Subcutaneous abdominal adipose tissue (tissue), 5 donors: ENCODE measurements at regions not wholly inside any gene's neighbourhood (a gene's known extent, or its start where the extent isn't known, plus 50 kb on each side); places are given as distances from the start of the nearest gene placed in this dataset.

Experiments
- H3K27ac ChIP-seq: one replicate; pipeline ENCODE4 v1.7.0; 2013; ENCODE audit warnings: low read depth, mild to moderate bottlenecking, inconsistent platforms, low read length, moderate library complexity
- H3K27me3 ChIP-seq, 5 donors: one replicate each; pipeline ENCODE4 v1.7.0; 2013; ENCODE audit warnings: low read length in 5 of 5, inconsistent platforms in 1 of 5; ENCODE audit not compliant: control insufficient read depth in 5 of 5, insufficient read depth in 4 of 5
- H3K36me3 ChIP-seq, 5 donors: one replicate each; pipeline ENCODE4 v1.7.0; 2013; ENCODE audit warnings: low read length in 5 of 5; ENCODE audit not compliant: control insufficient read depth in 5 of 5, insufficient read depth in 5 of 5
- H3K4me1 ChIP-seq, 5 donors: one replicate each; pipeline ENCODE4 v1.7.0; 2013; ENCODE audit warnings: low read length in 5 of 5, mild to moderate bottlenecking in 3 of 5, moderate library complexity in 1 of 5; ENCODE audit not compliant: control insufficient read depth in 5 of 5, insufficient read depth in 5 of 5
- H3K4me3 ChIP-seq, 5 donors: one replicate each; pipeline ENCODE4 v1.7.0; 2013; ENCODE audit warnings: low read length in 5 of 5, low read depth in 1 of 5
- H3K9ac ChIP-seq, 5 donors: one replicate each; pipeline ENCODE4 v1.7.0; 2013; ENCODE audit warnings: low read length in 5 of 5, mild to moderate bottlenecking in 4 of 5, moderate library complexity in 3 of 5
- H3K9me3 ChIP-seq, 5 donors: one replicate each; pipeline ENCODE4 v1.7.0; 2013; ENCODE audit warnings: low read length in 5 of 5; ENCODE audit not compliant: control insufficient read depth in 5 of 5
- donor health status: healthy.
- donor health status: healthy.
- donor health status: healthy.
- donor health status: healthy.
- donor health status: healthy.

DNA sequence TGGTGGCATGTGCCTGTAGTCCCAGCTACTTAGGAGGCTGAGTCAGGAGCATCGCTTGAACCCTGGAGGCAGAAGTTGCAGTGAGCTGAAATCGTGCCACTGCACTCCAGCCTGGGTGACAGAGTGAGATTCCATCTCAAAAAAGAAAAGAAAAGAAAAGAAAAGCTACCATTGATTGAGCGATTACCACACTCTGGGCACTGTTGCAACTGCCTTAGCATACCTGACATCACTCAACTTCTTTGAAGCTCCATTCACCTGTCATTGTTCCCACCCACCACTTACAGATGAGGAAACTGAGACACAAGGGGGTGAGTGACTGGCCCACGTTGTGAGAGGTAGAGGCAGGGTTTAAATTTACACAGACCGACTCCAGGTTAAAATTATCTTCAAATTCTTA lies 442.1 kb upstream of the SULF2 start:
- Histone ChIP-seq H3K4me1 (no peaks in the 10 kb centered on the region), H3K36me3 (no peaks in the 10 kb centered on the region), H3K27ac (no peak overlapping the region), H3K9me3 (peaks cover 0 to 13% (median 12%) of the 10 kb centered on the region in 5 donors), H3K9ac (no peak overlapping the region), H3K4me3 (no peak overlapping the region), H3K27me3 (peaks cover 0 to 24% (median 6%) of the 10 kb centered on the region in 5 donors)

DNA sequence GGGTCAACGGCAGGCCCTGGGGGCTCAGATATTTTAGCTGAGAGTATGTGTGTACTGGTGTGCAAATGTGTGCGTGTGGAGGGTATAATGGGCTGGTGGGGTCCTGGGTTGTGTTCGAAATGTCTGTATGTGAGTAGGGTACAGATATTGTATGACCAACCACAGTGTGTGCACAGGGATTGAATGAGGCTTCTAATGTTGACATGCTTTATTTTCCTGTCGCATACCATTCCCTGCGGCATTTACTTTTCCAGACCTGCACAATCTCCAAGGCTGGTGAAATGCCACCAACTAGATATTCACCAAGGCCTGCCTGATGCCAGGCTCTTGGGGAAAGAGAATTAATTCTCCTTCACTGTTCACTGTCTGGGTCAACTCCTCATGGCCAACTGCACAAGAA lies 441.4 kb upstream of the SULF2 start:
- Histone ChIP-seq H3K27me3 (peaks cover 0 to 20% (median 6%) of the 10 kb centered on the region in 5 donors), H3K4me1 (no peaks in the 10 kb centered on the region), H3K9ac (no peak overlapping the region), H3K36me3 (no peaks in the 10 kb centered on the region), H3K27ac (no peak overlapping the region), H3K4me3 (no peak overlapping the region), H3K9me3 (peaks cover 0 to 11% (median 11%) of the 10 kb centered on the region in 5 donors)

DNA sequence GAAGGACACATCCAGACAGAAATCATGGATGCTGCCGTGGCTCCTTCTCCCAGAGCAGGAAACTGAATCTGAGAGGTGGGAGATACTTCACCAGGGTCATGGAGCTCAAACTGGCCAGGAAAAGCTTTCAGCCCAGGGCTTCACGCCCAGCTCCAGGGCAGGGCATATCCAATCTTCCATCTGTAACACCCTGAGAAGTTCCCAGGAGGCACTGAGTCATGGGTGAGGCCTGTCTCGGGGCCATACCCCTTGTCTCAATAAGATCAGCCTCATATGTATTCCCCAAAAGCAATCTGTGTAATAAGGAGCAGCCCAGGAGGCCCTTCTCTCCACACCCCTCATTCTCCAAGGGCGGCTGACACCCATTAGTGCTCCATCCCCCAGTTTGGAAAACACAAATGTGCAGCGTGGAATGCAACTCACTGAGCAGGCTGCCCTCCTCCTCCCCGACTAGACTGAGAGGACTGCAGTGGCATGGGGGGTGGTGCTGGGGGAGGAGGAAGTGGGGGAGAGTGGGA lies 439.3 kb upstream of the SULF2 start:
- Histone ChIP-seq H3K4me3 (no peak overlapping the region), H3K9me3 (no peaks in the 10 kb centered on the region), H3K36me3 (no peaks in the 10 kb centered on the region), H3K9ac (no peak overlapping the region), H3K27me3 (peaks cover 3 to 11% (median 6%) of the 10 kb centered on the region in 5 donors), H3K4me1 (no peaks in the 10 kb centered on the region), H3K27ac (no peak overlapping the region)

DNA sequence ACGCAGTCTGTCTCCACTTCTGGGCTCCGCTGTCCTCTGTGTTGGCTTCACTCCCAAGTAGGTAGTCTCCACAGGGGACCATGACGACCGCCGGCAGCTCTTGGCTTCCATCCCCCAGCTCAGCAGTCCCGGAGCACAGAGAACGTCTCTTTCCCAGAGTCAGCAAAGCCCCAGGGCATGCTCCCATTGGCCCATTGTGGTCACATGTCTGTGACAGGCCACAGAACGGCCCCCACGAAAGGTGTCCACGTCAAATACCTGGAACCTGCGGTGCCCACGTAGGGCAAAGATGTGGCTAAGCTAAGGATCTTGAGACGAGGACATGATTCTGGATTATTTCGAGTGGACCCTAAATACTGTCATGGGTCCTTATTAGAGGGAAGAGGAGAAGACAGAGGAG lies 438.4 kb upstream of the SULF2 start:
- Histone ChIP-seq H3K27ac (no peak overlapping the region), H3K9me3 (no peaks in the 10 kb centered on the region), H3K9ac (no peak overlapping the region), H3K4me1 (no peaks in the 10 kb centered on the region), H3K27me3 (peaks cover 3 to 11% (median 7%) of the 10 kb centered on the region in 5 donors), H3K4me3 (no peak overlapping the region), H3K36me3 (no peaks in the 10 kb centered on the region)

DNA sequence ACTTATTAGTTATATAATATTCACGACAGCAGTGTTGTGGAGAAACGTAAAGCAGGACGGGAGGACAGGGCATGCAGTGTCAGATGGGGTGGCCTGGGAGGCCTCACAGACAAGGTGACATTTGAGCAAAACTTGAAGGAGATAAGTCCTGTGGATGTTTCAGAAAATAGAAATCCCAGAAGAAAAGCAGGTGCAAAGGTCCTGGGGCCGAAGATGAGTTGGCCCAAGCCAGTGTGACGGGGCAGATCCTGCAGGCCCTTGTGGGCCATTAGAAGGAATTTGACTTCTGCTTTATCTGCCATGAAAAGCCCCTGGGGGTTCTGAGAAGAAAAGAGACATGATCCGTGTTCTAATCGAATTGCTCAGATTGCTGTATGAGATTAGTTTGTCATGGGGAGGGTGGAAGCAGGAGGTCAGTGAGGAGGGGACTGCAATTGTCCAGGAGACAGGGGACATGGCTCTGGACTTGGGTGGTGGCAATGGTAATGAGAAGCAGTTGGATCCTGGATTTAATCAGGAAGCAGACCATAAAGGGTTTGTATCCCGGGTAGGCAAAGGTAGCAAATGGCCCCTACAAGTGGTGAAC lies 437.4 kb upstream of the SULF2 start:
- H3K4me1 ChIP-seq: no peaks in the 10 kb centered on the region
- no peak overlapping the region for H3K9ac ChIP-seq
- H3K27ac ChIP-seq: no peak overlapping the region
- H3K9me3 ChIP-seq: no peaks in the 10 kb centered on the region
- H3K36me3 ChIP-seq: no peaks in the 10 kb centered on the region
- H3K27me3 ChIP-seq: peaks cover 3 to 11% (median 7%) of the 10 kb centered on the region in 5 donors
- no peak overlapping the region for H3K4me3 ChIP-seq

DNA sequence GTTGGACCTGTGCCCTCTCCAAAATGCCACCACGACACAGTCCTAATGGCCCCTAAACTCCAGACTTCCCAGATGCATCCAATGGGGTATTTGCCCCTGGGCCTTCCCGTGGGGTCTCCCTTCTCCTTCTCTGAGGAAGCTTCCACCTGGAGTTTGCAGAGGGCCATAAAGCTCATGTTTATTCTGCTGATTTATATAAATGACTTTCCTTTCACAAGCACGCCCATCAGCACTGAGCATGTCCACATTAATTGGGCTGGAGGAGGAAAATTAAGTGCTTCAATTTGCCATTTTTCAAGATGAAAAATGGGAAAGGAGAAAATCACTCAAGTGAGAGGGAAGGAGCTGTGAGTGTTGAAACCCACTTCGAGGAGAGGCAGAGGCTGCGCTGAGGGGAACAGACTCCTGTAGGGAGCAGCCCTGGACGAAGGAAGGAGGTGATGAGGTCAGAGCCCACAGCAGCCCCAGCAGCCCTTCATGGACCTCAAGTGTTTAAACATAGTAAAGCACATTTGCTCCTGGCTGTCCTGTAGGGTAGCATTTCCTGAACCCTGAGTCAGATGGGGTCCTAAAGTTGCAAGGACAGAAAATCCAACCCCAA lies 434.9 kb upstream of the SULF2 start:
- Histone ChIP-seq H3K9me3 (no peaks in the 10 kb centered on the region), H3K27me3 (peaks cover 3 to 18% (median 8%) of the 10 kb centered on the region in 5 donors), H3K27ac (no peak overlapping the region), H3K9ac (no peak overlapping the region), H3K4me1 (peaks cover 0 to 6% (median 0%) of the 10 kb centered on the region in 5 donors), H3K4me3 (no peak overlapping the region), H3K36me3 (no peaks in the 10 kb centered on the region)

DNA sequence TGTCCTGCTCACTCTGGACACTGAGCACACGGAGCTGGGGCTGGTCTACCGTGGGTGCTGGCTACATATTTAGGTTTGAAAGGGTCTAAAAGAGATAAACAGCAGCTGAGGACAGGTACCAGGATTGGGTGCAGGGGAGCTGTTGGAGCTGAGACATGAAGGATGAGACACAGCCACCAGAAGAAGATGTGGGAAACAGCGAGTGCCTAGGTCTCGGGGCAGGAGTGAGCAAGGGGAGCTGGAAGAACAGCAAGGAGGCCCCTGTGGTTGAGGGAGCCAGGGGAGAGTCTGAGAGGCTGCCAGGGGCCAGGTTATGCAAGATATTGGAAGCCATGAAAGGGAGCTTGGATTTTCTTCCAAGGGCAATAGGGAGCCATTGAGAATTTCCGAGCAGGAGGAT lies 434.0 kb upstream of the SULF2 start:
- no peaks in the 10 kb centered on the region for H3K36me3 ChIP-seq
- no peak overlapping the region for H3K4me3 ChIP-seq
- no peaks in the 10 kb centered on the region for H3K9me3 ChIP-seq
- H3K27ac ChIP-seq: no peak overlapping the region
- H3K4me1 ChIP-seq: peaks cover 0 to 13% (median 0%) of the 10 kb centered on the region in 5 donors
- no peak overlapping the region for H3K9ac ChIP-seq
- H3K27me3 ChIP-seq: peaks cover 6 to 16% (median 8%) of the 10 kb centered on the region in 5 donors

DNA sequence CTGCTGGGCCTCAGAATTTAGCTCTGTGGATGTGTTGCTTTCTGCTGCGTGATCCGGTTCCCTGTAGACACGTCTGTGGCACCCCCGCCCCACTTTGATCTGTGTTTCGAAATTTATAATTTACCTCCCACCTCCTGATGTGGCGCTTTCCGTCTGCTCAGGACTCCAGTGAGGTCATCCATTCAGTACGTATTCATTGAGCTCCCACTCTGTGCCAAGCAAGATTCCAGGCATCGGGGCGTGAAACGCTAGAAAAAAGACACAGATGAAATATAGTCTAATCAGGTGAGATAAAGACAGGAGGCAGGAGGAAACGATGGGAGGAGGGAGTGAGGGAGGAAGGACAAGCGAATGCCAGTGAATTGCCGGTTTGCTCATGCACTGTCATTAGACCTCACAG lies 431.9 kb upstream of the SULF2 start:
- Histone ChIP-seq H3K36me3 (no peaks in the 10 kb centered on the region), H3K27me3 (peaks cover 0 to 12% (median 8%) of the 10 kb centered on the region in 5 donors), H3K4me1 (peaks cover 0 to 28% (median 5%) of the 10 kb centered on the region in 5 donors), H3K9me3 (no peaks in the 10 kb centered on the region), H3K9ac (no peak overlapping the region), H3K27ac (no peak overlapping the region), H3K4me3 (no peak overlapping the region)

DNA sequence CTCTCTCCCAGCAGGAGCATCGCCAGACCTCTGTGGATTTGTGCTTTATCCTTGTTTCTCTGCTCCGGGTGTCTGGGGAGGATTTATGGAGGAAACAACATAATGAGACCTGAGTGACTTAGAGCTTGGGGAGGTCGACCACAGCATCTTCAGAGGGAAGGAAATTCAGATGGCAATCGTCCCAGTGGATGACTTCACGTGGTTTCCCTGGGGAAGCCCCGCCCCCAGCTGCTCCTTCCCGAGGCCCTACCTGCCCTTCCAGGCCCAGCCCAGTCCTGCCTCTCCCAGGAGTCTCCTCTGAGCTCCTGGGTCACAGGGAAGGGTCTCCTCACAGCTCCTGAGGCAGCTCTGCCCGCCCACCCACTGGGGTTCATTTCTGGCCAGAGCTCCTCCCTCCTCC lies 430.3 kb upstream of the SULF2 start:
- no peaks in the 10 kb centered on the region for H3K9me3 ChIP-seq
- peaks cover 0 to 10% (median 7%) of the 10 kb centered on the region in 5 donors for H3K27me3 ChIP-seq
- H3K4me1 ChIP-seq: peaks cover 0 to 28% (median 5%) of the 10 kb centered on the region in 5 donors
- H3K36me3 ChIP-seq: no peaks in the 10 kb centered on the region
- H3K9ac ChIP-seq: no peak overlapping the region
- H3K27ac ChIP-seq: no peak overlapping the region
- H3K4me3 ChIP-seq: no peak overlapping the region

DNA sequence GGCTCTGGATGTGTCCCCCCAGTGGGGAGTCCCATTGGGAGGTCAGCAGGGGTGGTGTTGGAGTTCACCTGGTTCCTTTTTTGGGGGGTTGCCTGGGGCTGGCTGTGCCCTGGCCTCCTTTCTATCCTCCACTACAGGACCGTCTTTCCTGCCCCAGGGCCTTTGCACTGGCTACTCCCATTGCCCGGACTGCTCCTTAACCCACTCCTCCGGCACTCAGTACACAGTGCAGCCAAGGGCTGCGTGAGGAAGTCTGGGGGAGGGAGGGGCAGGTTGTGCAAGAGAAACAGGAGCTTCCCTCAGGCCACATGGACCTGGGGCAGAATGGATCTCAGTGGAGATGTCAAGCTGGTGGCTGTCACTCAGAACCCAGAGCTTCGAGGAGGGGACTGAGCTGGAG lies 429.3 kb upstream of the SULF2 start:
- Histone ChIP-seq H3K9ac (no peak overlapping the region), H3K4me1 (peaks cover 0 to 28% (median 5%) of the 10 kb centered on the region in 5 donors), H3K36me3 (no peaks in the 10 kb centered on the region), H3K4me3 (no peak overlapping the region), H3K9me3 (no peaks in the 10 kb centered on the region), H3K27ac (no peak overlapping the region), H3K27me3 (peaks cover 0 to 13% (median 7%) of the 10 kb centered on the region in 5 donors)
